ENCODE measurements at regions not wholly inside any gene's neighbourhood (a gene's known extent, or its start where the extent isn't known, plus 50 kb on each side); places are given as distances from the start of the nearest gene placed in this dataset.

DNA sequence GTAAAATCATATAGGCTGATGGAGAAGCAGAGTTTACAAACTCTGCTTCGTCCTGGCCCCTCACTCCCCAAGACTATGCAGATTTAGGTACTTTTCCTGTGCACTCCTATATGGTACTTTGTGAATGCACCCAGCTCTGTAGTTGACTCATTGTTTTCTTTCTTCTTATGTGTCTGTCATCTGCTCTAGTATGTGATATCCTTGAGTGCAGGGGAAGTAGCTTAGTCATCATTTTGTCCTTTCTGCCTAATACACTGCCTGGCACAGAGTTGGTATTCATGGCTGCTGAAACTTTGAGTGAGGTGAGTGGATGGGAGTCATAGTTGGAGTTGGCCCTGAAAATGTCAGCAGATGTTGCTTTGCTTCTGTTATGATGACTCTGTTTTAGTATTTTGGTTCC, 222.6 kb downstream of the RNF144B start:
- TF ChIP-seq, protein P1, sequence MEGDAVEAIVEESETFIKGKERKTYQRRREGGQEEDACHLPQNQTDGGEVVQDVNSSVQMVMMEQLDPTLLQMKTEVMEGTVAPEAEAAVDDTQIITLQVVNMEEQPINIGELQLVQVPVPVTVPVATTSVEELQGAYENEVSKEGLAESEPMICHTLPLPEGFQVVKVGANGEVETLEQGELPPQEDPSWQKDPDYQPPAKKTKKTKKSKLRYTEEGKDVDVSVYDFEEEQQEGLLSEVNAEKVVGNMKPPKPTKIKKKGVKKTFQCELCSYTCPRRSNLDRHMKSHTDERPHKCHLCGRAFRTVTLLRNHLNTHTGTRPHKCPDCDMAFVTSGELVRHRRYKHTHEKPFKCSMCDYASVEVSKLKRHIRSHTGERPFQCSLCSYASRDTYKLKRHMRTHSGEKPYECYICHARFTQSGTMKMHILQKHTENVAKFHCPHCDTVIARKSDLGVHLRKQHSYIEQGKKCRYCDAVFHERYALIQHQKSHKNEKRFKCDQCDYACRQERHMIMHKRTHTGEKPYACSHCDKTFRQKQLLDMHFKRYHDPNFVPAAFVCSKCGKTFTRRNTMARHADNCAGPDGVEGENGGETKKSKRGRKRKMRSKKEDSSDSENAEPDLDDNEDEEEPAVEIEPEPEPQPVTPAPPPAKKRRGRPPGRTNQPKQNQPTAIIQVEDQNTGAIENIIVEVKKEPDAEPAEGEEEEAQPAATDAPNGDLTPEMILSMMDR (IDR thresholded peaks at IDR 0.05) = no peak
- TF ChIP-seq POLR2A (IDR thresholded peaks at IDR 0.05) = no peak
